Suppressor macrophage treated with lipopolysaccharide for 4 hours (primary cell): ENCODE measurements at regions not wholly inside any gene's neighbourhood (a gene's known extent, or its start where the extent isn't known, plus 50 kb on each side); places are given as distances from the start of the nearest gene placed in this dataset.

Experiments used
- DNase-seq: peaks from one replicate; pipeline ENCODE4 v3.0.0-alpha.2; 2020

GRCh38 chr6:169839029-169839481, 87.6 kb downstream of the ERMARD start:
- DNase-seq = no peak

- DNase-seq = no peak
These were observed 87.1 kb downstream of the ERMARD start for GRCh38 chr6:169838346-169839028.

GRCh38 chr6:169837529-169838250, 86.3 kb downstream of the ERMARD start:
- DNase-seq = no peak

- no peak for DNase-seq
These were observed 81.9 kb downstream of the ERMARD start for GRCh38 chr6:169833258-169833794.

GRCh38 chr6:169832247-169832948, 81.0 kb downstream of the ERMARD start:
- peak; percentile 4 for DNase-seq

GRCh38 chr6:169831450-169832246, 80.2 kb downstream of the ERMARD start:
- peak; percentile 79 for DNase-seq
